Lung (tissue), 11 donors: ENCODE measurements at regions not wholly inside any gene's neighbourhood (a gene's known extent, or its start where the extent isn't known, plus 50 kb on each side); places are given as distances from the start of the nearest gene placed in this dataset.

Experiments used
- ATAC-seq: fragments of 200-7000 bp; cut with Tn5 transposase; one replicate; pipeline ENCODE4 v1.9.1; 2020; ENCODE audit warnings: moderate number of reproducible peaks; ENCODE audit not compliant: insufficient read depth, low FRiP score
- DNase-seq, 3 donors: peaks; one replicate each; pipeline ENCODE4 v3.0.0-alpha.2; 2013 to 2017
- H3K27ac ChIP-seq, 2 donors: one replicate each; pipeline ENCODE4 v1.5.1; 2013; ENCODE audit warnings: mild to moderate bottlenecking in 2 of 2, moderate library complexity in 2 of 2, control low read depth in 1 of 2, inconsistent platforms in 1 of 2, low read depth in 1 of 2, low read length in 1 of 2
- H3K27me3 ChIP-seq, 3 donors: one replicate each; pipeline ENCODE4 v1.5.1; 2013; ENCODE audit warnings: low read length in 2 of 3; ENCODE audit not compliant: control insufficient read depth in 3 of 3, insufficient read depth in 3 of 3
- H3K36me3 ChIP-seq, 4 donors: one replicate each; pipeline ENCODE4 v1.5.1; 2013; ENCODE audit warnings: low read length in 4 of 4, mild to moderate bottlenecking in 1 of 4, moderate library complexity in 1 of 4; ENCODE audit not compliant: control insufficient read depth in 4 of 4, insufficient read depth in 4 of 4
- H3K4me1 ChIP-seq, 5 donors: one replicate each; pipeline ENCODE4 v1.5.1; 2013; ENCODE audit warnings: low read length in 5 of 5, mild to moderate bottlenecking in 2 of 5, moderate library complexity in 1 of 5; ENCODE audit not compliant: control insufficient read depth in 5 of 5, insufficient read depth in 5 of 5
- H3K4me3 ChIP-seq: one replicate; pipeline ENCODE4 v1.5.1; 2013; ENCODE audit warnings: mild to moderate bottlenecking, control low read depth, moderate library complexity
- H3K9ac ChIP-seq, 2 donors: one replicate each; pipeline ENCODE4 v1.5.1; 2013; ENCODE audit warnings: low read length in 2 of 2, control low read depth in 1 of 2; ENCODE audit not compliant: insufficient read depth in 1 of 2
- H3K9me3 ChIP-seq, 4 donors: one replicate each; pipeline ENCODE4 v1.5.1; 2013; ENCODE audit warnings: low read length in 3 of 4, mild to moderate bottlenecking in 1 of 4, moderate library complexity in 1 of 4; ENCODE audit not compliant: control insufficient read depth in 4 of 4, insufficient read depth in 3 of 4
- WGBS, 2 donors: extraction: QIAGEN DNeasy Blood & Tissue Kit; methylation state at CpG; one replicate each; pipeline ENCODE4 v1.1.7; 2013; 5-methylcytosine and 5-hydroxymethylcytosine counted together
- TF ChIP-seq, protein P1 (sequence below): IDR thresholded peaks from 2 replicates; pipeline ENCODE4 v1.5.1; 2012; ENCODE audit warnings: mild to moderate bottlenecking; ENCODE audit errors: control extremely low read depth, extremely low read depth
- donor health status: control.
- donor health status: control.
- donor health status: Bipolar disorder and iron deficiency.
- donor health status: healthy.
- donor health status: DM: yes; HTN: yes; CAD: no.

DNA sequence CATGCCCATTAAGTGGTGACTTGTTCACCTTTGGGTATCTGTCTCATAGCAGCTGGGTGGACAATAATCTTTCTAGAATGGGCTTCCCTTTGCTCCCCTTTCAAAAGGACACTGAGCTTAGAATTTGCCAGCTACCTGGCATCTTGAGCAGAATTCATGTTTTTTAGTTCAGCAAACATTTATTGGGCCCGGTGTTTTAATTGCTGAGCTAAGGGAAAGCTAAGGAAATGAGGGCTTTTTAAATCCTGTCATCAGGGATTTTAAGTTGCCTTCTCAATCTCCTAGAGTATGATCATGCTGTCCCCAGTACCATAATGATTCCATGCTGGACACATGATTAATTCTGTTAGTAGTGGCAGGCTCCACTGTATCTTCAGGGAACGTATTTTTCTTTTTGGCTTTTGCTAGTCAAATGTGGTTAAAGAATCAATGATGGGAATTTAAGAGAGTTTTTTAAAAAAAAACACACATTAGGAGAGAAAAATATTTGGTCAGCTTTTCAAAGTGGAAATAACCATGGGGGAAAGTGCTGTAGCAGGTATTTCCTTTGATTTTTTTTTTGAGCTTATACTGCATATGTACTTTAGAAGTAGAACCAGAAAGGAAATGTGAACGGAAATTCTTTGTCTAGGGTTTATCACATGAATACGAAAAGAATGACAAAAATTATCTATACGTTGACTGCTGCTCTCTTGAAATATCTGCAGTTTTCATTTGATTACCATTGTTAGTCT, 208.9 kb downstream of the CLCN4 start:
- 65 to 78% methylated on average over 5 of the region's 5 CpGs for WGBS, 2 donors
- H3K4me3 ChIP-seq, result no peak overlapping the region
- peaks cover 0 to 11% (median 0%) of the 10 kb centered on the region in 4 donors for H3K9me3 ChIP-seq
- no peaks in the 10 kb centered on the region for H3K4me1 ChIP-seq
- H3K36me3 ChIP-seq, result no peaks in the 10 kb centered on the region
- H3K27ac ChIP-seq, result no peak overlapping the region
- no peak for DNase-seq
- no peak overlapping the region for H3K9ac ChIP-seq
- no peak for ATAC-seq
- H3K27me3 ChIP-seq, result peaks cover 0 to 4% (median 0%) of the 10 kb centered on the region in 3 donors
- TF ChIP-seq, protein P1, sequence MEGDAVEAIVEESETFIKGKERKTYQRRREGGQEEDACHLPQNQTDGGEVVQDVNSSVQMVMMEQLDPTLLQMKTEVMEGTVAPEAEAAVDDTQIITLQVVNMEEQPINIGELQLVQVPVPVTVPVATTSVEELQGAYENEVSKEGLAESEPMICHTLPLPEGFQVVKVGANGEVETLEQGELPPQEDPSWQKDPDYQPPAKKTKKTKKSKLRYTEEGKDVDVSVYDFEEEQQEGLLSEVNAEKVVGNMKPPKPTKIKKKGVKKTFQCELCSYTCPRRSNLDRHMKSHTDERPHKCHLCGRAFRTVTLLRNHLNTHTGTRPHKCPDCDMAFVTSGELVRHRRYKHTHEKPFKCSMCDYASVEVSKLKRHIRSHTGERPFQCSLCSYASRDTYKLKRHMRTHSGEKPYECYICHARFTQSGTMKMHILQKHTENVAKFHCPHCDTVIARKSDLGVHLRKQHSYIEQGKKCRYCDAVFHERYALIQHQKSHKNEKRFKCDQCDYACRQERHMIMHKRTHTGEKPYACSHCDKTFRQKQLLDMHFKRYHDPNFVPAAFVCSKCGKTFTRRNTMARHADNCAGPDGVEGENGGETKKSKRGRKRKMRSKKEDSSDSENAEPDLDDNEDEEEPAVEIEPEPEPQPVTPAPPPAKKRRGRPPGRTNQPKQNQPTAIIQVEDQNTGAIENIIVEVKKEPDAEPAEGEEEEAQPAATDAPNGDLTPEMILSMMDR, result no peak

GRCh38 chrX:10367406-10367805, 210.6 kb downstream of the CLCN4 start:
- H3K27ac ChIP-seq, result no peak overlapping the region
- no peaks in the 10 kb centered on the region for H3K4me1 ChIP-seq
- H3K9ac ChIP-seq, result no peak overlapping the region
- DNase-seq (no peak), ATAC-seq (no peak)
- no peak overlapping the region for H3K4me3 ChIP-seq
- TF ChIP-seq, protein P1, result no peak
- H3K27me3 ChIP-seq, result no peaks in the 10 kb centered on the region
- H3K9me3 ChIP-seq, result peaks cover 0 to 11% (median 0%) of the 10 kb centered on the region in 4 donors
- no peaks in the 10 kb centered on the region for H3K36me3 ChIP-seq
- 74 to 84% methylated on average over 5 of the region's 5 CpGs for WGBS, 2 donors

DNA sequence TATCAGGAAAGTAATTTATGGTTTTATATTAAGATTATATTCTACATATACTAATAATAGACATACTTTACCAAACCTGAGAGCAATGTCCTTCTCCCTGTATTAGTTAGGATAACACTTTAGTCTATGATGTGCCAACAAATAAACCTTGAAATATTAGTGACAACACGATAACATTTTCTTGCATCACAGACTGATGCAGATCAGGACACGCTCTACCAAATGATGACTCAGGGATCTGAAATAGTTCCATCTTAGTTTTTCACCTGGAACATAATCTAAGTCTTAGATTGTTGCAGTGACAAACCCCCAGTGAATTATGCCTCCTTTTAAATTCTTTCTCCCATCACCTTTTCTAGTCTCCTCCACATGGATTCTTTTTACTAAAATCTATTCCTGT, 214.2 kb downstream of the CLCN4 start:
- WGBS, 2 donors, result 71 to 83% methylated on average over 2 of the region's 2 CpGs
- H3K27me3 ChIP-seq, result no peaks in the 10 kb centered on the region
- no peak for DNase-seq
- peaks cover 0 to 8% (median 0%) of the 10 kb centered on the region in 4 donors for H3K9me3 ChIP-seq
- ATAC-seq, result no peak
- H3K36me3 ChIP-seq, result no peaks in the 10 kb centered on the region
- no peak overlapping the region for H3K27ac ChIP-seq
- TF ChIP-seq, protein P1, result no peak
- H3K4me3 ChIP-seq, result no peak overlapping the region
- no peaks in the 10 kb centered on the region for H3K4me1 ChIP-seq
- no peak overlapping the region for H3K9ac ChIP-seq

- TF ChIP-seq, protein P1, result no peak
- H3K4me1 ChIP-seq, result no peaks in the 10 kb centered on the region
- no peak overlapping the region for H3K9ac ChIP-seq
- peaks cover 0 to 3% (median under 1%) of the 10 kb centered on the region in 3 donors for H3K27me3 ChIP-seq
- H3K9me3 ChIP-seq, result peaks cover 0 to 12% (median 5%) of the 10 kb centered on the region in 4 donors
- no peak overlapping the region for H3K27ac ChIP-seq
- no peak overlapping the region for H3K4me3 ChIP-seq
- no peaks in the 10 kb centered on the region for H3K36me3 ChIP-seq
- ATAC-seq (no peak), DNase-seq (no peak)
These were observed 220.7 kb downstream of the CLCN4 start for GRCh38 chrX:10377427-10377826.
